Activated naive CD4-positive, alpha-beta T cell treated with anti-CD3 and anti-CD28 coated beads, Interleukin-2, amount 50 U/mL, for 24 hours (primary cell): ENCODE measurements at regions not wholly inside any gene's neighbourhood (a gene's known extent, or its start where the extent isn't known, plus 50 kb on each side); places are given as distances from the start of the nearest gene placed in this dataset.
"Not testable (repeated sequence)": the region's sequence is repeated elsewhere in the genome, so short reads cannot be mapped to it uniquely, and the experiment has no call there.

Experiments used
- H3K27ac Mint-ChIP-seq: one replicate; pipeline ENCODE4 v1.8.0; 2021; ENCODE audit warnings: mild to moderate bottlenecking, mixed read lengths
- H3K27me3 Mint-ChIP-seq: one replicate; pipeline ENCODE4 v1.8.0; 2021; ENCODE audit warnings: mixed read lengths
- H3K36me3 Mint-ChIP-seq: one replicate; pipeline ENCODE4 v1.8.0; 2021; ENCODE audit warnings: mixed read lengths
- H3K4me1 Mint-ChIP-seq: one replicate; pipeline ENCODE4 v1.8.0; 2021; ENCODE audit warnings: mixed read lengths
- H3K4me3 Mint-ChIP-seq: one replicate; pipeline ENCODE4 v1.8.0; 2021; ENCODE audit warnings: mild to moderate bottlenecking, mixed read lengths
- H3K9me3 Mint-ChIP-seq: one replicate; pipeline ENCODE4 v1.8.0; 2021; ENCODE audit warnings: mixed read lengths

DNA sequence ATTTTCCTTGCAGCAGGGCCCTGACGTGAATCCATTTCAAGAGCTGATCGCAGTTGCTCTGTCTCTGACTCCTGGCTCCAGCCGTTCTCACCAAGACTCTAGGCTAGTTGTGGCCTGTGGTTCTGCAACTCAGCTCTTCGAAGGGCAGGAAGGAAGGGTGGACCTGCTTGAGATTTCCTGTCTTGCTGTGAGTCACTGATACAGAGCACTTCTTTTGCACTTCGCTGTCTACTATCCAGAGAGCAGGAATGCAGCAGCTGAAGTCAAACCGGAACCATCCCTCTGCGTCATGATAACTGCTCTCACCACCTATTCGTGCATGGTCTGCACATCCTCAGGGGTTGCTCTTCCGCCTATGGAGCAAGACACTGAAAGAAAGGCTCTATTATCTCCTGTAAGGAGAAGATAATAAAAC is 59.7 kb downstream of the RAP2B start:
- H3K4me3 Mint-ChIP-seq: peak overlapping the region; percentile 82
- H3K9me3 Mint-ChIP-seq: peaks cover 7% of the 10 kb centered on the region
- H3K27ac Mint-ChIP-seq: peak overlapping the region; percentile 97
- no peaks in the 10 kb centered on the region for H3K36me3 Mint-ChIP-seq
- H3K4me1 Mint-ChIP-seq: peaks cover 70% of the 10 kb centered on the region
- H3K27me3 Mint-ChIP-seq: no peaks in the 10 kb centered on the region

GRCh38 chr3:153226877-153227276 is 64.9 kb downstream of the RAP2B start:
- not testable (repeated sequence) for H3K27ac Mint-ChIP-seq, H3K4me3 Mint-ChIP-seq, H3K27me3 Mint-ChIP-seq, H3K36me3 Mint-ChIP-seq, H3K9me3 Mint-ChIP-seq
- H3K4me1 Mint-ChIP-seq: peaks cover 31% of the 10 kb centered on the region

GRCh38 chr3:153230427-153230826 is 68.4 kb downstream of the RAP2B start:
- not testable (repeated sequence) for H3K27me3 Mint-ChIP-seq, H3K9me3 Mint-ChIP-seq, H3K27ac Mint-ChIP-seq, H3K4me3 Mint-ChIP-seq, H3K36me3 Mint-ChIP-seq
- peaks cover 18% of the 10 kb centered on the region for H3K4me1 Mint-ChIP-seq

DNA sequence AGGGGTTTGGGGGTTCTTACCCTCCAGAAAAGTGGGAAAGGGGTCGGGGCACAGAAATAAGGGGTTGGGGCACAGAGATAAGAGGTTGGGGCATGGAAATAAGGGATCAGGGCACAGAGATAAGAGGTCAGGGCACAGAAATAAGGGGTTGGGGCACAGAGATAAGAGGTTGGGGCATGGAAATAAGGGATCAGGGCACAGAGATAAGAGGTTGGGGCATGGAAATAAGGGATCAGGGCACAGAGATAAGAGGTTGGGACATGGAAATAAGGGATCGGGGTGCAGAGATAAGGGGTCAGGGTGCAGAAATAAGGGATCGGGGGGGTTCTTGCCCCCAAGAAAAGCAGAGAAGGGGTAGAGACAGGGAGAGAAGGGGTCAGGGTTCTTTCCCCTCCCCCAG is 69.2 kb downstream of the RAP2B start:
- H3K27ac Mint-ChIP-seq, H3K36me3 Mint-ChIP-seq, H3K9me3 Mint-ChIP-seq, H3K27me3 Mint-ChIP-seq, H3K4me3 Mint-ChIP-seq: not testable (repeated sequence)
- peaks cover 18% of the 10 kb centered on the region for H3K4me1 Mint-ChIP-seq

- H3K27ac Mint-ChIP-seq, H3K4me3 Mint-ChIP-seq, H3K27me3 Mint-ChIP-seq: not testable (repeated sequence)
Measured at GRCh38 chr3:153232050-153232752, 70.2 kb downstream of the RAP2B start.

GRCh38 chr3:153232851-153233271 is 70.8 kb downstream of the RAP2B start:
- H3K27ac Mint-ChIP-seq: no peak overlapping the region
- H3K9me3 Mint-ChIP-seq: peaks cover 5% of the 10 kb centered on the region
- H3K4me3 Mint-ChIP-seq: no peak overlapping the region
- no peaks in the 10 kb centered on the region for H3K27me3 Mint-ChIP-seq
- H3K4me1 Mint-ChIP-seq: peaks cover 18% of the 10 kb centered on the region
- H3K36me3 Mint-ChIP-seq: no peaks in the 10 kb centered on the region

More at GRCh38 chr3:153232050-153232752, 70.2 kb downstream of the RAP2B start:
- not testable (repeated sequence) for H3K36me3 Mint-ChIP-seq, H3K9me3 Mint-ChIP-seq
- peaks cover 18% of the 10 kb centered on the region for H3K4me1 Mint-ChIP-seq

- Mint-ChIP-seq H3K27ac (no peak overlapping the region), H3K9me3 (peaks cover 5% of the 10 kb centered on the region), H3K4me3 (no peak overlapping the region), H3K36me3 (no peaks in the 10 kb centered on the region), H3K27me3 (no peaks in the 10 kb centered on the region), H3K4me1 (peaks cover 18% of the 10 kb centered on the region)
Measured at GRCh38 chr3:153233986-153234385, 72.0 kb downstream of the RAP2B start.

- H3K27ac Mint-ChIP-seq: no peak overlapping the region
- H3K9me3 Mint-ChIP-seq: peaks cover 5% of the 10 kb centered on the region
- no peaks in the 10 kb centered on the region for H3K27me3 Mint-ChIP-seq
- H3K36me3 Mint-ChIP-seq: peaks cover 5% of the 10 kb centered on the region
- peaks cover 15% of the 10 kb centered on the region for H3K4me1 Mint-ChIP-seq
- no peak overlapping the region for H3K4me3 Mint-ChIP-seq
Measured at GRCh38 chr3:153242896-153243295, 80.9 kb downstream of the RAP2B start.

- H3K4me3 Mint-ChIP-seq: no peak overlapping the region
- no peaks in the 10 kb centered on the region for H3K27me3 Mint-ChIP-seq
- peaks cover 5% of the 10 kb centered on the region for H3K9me3 Mint-ChIP-seq
Measured at GRCh38 chr3:153244961-153245360, 82.9 kb downstream of the RAP2B start.

DNA sequence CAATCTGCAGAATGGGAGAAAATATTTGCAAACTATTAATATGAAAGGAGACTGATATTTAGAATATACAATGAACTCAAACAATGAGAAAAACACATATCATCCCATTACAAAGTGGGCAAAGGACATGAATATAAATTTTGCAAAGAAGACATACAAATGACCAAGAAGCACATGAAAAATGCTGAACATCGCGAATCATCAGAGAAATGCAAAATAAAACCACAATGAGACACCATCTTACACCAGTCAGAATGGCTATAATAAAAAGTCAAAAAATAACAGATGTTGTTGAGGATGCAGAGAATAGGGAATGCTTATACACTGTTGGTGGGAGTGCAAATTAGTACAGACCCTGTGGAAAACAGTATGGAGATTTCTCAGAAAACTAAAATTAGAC is 83.6 kb downstream of the RAP2B start:
- Mint-ChIP-seq H3K9me3 (peaks cover 5% of the 10 kb centered on the region), H3K36me3 (peaks cover 5% of the 10 kb centered on the region), H3K4me3 (no peak overlapping the region), H3K4me1 (peaks cover 42% of the 10 kb centered on the region), H3K27ac (no peak overlapping the region), H3K27me3 (no peaks in the 10 kb centered on the region)

More at GRCh38 chr3:153244961-153245360, 82.9 kb downstream of the RAP2B start:
- peaks cover 5% of the 10 kb centered on the region for H3K36me3 Mint-ChIP-seq
- peaks cover 35% of the 10 kb centered on the region for H3K4me1 Mint-ChIP-seq
- no peak overlapping the region for H3K27ac Mint-ChIP-seq

DNA sequence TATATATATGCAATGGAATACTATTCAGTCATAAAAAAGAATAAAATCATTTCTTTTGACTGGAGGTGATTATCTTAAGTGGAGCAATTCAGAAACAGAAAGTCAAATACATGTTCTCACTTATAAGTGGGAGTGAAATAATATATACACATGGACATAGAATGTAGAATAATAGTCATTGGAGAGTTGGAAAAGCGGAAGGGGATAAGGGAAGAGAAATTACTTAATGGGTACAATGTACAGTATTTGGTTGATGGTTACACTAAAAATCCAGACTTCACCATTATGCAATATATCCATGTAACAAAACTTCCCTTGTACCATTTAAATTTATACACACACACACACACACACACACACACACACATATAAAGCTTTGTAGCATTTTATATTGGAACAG is 84.3 kb downstream of the RAP2B start:
- Mint-ChIP-seq H3K27me3 (no peaks in the 10 kb centered on the region), H3K36me3 (peaks cover 5% of the 10 kb centered on the region), H3K9me3 (peaks cover 5% of the 10 kb centered on the region), H3K4me1 (peaks cover 45% of the 10 kb centered on the region), H3K4me3 (no peak overlapping the region), H3K27ac (peak overlapping the region; percentile 82)

- Mint-ChIP-seq H3K36me3 (peaks cover 5% of the 10 kb centered on the region), H3K4me1 (peaks cover 48% of the 10 kb centered on the region), H3K27me3 (no peaks in the 10 kb centered on the region), H3K4me3 (no peak overlapping the region), H3K27ac (no peak overlapping the region), H3K9me3 (peaks cover 5% of the 10 kb centered on the region)
Measured at GRCh38 chr3:153246806-153247205, 84.8 kb downstream of the RAP2B start.

- Mint-ChIP-seq H3K4me1 (peaks cover 51% of the 10 kb centered on the region), H3K9me3 (peaks cover under 1% of the 10 kb centered on the region), H3K4me3 (no peak overlapping the region), H3K27me3 (no peaks in the 10 kb centered on the region), H3K27ac (peak overlapping the region; percentile 38), H3K36me3 (peaks cover 1% of the 10 kb centered on the region)
Measured at GRCh38 chr3:153247331-153248330, 85.6 kb downstream of the RAP2B start.

GRCh38 chr3:153248835-153249234 is 86.8 kb downstream of the RAP2B start:
- H3K27me3 Mint-ChIP-seq, H3K9me3 Mint-ChIP-seq, H3K36me3 Mint-ChIP-seq, H3K4me3 Mint-ChIP-seq, H3K27ac Mint-ChIP-seq: not testable (repeated sequence)
- peaks cover 51% of the 10 kb centered on the region for H3K4me1 Mint-ChIP-seq

GRCh38 chr3:153249906-153250305 is 87.9 kb downstream of the RAP2B start:
- peaks cover 51% of the 10 kb centered on the region for H3K4me1 Mint-ChIP-seq
- H3K27me3 Mint-ChIP-seq: no peaks in the 10 kb centered on the region
- no peak overlapping the region for H3K4me3 Mint-ChIP-seq
- no peaks in the 10 kb centered on the region for H3K9me3 Mint-ChIP-seq
- no peaks in the 10 kb centered on the region for H3K36me3 Mint-ChIP-seq
- H3K27ac Mint-ChIP-seq: peak overlapping the region; percentile 10

DNA sequence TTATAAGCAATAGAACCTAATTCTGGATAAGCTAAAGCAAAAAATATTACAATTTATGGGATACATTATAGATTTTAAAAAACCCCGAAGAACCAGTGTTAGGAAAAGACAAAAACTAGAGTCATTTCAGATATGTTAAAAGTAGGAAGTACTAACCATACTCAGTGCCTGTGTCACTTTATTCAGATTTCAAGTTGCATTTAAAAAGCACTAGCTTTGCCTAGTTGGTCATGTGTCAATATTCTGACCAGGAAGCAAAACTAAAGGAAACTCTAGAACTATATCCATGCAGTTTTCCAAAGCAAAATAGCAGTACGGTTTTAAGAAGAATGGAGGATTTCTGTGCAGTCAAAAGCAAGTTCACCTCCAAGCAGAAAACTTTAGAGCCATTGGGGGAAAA is 88.4 kb downstream of the RAP2B start:
- Mint-ChIP-seq H3K9me3 (no peaks in the 10 kb centered on the region), H3K36me3 (no peaks in the 10 kb centered on the region), H3K4me3 (no peak overlapping the region), H3K27me3 (no peaks in the 10 kb centered on the region), H3K4me1 (peaks cover 51% of the 10 kb centered on the region), H3K27ac (peak overlapping the region; percentile 10)
